ENCODE measurements at regions not wholly inside any gene's neighbourhood (a gene's known extent, or its start where the extent isn't known, plus 50 kb on each side); places are given as distances from the start of the nearest gene placed in this dataset.

DNA sequence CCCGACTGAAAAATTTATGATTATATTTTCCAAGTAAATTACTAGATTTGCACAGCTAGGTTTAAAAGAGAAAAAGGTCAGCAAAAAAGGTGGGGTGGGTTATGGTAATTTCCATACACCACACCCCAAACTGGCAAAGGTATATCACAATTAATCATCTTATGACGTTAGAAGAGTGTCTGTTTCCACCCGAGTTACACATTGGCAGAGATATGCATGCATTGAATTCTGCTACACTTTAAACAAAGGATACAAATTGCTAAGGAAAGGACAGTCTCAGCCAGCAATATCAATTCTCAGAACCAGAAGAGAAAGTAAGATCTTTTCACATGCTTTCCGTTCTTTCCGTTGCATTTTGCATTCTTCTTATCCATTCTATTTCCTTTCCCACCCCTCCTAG lies 843.3 kb downstream of the GATA3 start:
- ChIA-PET CTCF (no interaction called here), POLR2A (no interaction called here)
- TF ChIP-seq, protein P1, sequence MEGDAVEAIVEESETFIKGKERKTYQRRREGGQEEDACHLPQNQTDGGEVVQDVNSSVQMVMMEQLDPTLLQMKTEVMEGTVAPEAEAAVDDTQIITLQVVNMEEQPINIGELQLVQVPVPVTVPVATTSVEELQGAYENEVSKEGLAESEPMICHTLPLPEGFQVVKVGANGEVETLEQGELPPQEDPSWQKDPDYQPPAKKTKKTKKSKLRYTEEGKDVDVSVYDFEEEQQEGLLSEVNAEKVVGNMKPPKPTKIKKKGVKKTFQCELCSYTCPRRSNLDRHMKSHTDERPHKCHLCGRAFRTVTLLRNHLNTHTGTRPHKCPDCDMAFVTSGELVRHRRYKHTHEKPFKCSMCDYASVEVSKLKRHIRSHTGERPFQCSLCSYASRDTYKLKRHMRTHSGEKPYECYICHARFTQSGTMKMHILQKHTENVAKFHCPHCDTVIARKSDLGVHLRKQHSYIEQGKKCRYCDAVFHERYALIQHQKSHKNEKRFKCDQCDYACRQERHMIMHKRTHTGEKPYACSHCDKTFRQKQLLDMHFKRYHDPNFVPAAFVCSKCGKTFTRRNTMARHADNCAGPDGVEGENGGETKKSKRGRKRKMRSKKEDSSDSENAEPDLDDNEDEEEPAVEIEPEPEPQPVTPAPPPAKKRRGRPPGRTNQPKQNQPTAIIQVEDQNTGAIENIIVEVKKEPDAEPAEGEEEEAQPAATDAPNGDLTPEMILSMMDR (IDR thresholded peaks at IDR 0.05), result no peak
- intact Hi-C loops (cut with micrococcal nuclease), result no loop called here
- ATAC-seq (no peak), DNase-seq (no peak)
- no peaks in the 10 kb centered on the region for H3K27me3 Mint-ChIP-seq
- H3K9me3 Mint-ChIP-seq, result no peaks in the 10 kb centered on the region
- peaks cover 4% of the 10 kb centered on the region for H3K36me3 Mint-ChIP-seq (ENCODE audit: low read depth)
- no peak overlapping the region for H3K4me3 Mint-ChIP-seq
- peaks cover 17% of the 10 kb centered on the region for H3K4me1 Mint-ChIP-seq (ENCODE audit: low read depth)
- no peak overlapping the region for H3K27ac Mint-ChIP-seq

DNA sequence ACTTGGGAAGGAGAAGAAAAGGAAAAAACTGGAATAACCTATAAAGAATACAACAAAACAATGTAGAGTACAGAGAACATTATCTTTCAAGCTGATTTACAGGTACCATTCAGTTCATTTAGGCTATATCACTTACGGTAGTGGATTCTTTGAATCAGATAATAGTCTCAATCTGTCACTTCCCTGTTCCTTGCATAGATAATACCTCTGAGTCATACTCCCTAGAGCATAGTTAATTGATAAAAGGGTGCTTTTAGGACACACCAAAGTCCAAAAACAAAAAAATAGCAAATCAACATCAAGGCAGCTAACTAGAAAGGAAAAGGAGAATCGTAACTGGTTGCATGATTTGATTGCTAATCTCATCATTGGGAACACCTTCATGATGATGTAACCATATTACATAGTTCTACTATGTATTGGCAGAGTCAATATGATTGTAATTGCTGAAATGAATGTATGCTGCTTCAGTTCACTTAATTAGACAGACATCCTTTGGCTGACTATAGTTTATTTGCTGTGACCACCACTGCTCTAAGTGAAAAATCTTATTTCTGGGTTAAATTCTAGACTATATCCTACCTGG lies 844.4 kb downstream of the GATA3 start:
- TF ChIP-seq, protein P1 (IDR thresholded peaks at IDR 0.05), result no peak
- ATAC-seq, result no peak
- peaks cover 4% of the 10 kb centered on the region for H3K36me3 Mint-ChIP-seq (ENCODE audit: low read depth)
- no peak overlapping the region for H3K27ac Mint-ChIP-seq
- intact Hi-C loops (cut with micrococcal nuclease), result no loop called here
- CTCF ChIA-PET, result no interaction called here
- H3K9me3 Mint-ChIP-seq, result no peaks in the 10 kb centered on the region
- POLR2A ChIA-PET, result no interaction called here
- no peak overlapping the region for H3K4me3 Mint-ChIP-seq
- H3K27me3 Mint-ChIP-seq, result no peaks in the 10 kb centered on the region
- DNase-seq, result no peak
- H3K4me1 Mint-ChIP-seq (ENCODE audit: low read depth), result peaks cover 6% of the 10 kb centered on the region

DNA sequence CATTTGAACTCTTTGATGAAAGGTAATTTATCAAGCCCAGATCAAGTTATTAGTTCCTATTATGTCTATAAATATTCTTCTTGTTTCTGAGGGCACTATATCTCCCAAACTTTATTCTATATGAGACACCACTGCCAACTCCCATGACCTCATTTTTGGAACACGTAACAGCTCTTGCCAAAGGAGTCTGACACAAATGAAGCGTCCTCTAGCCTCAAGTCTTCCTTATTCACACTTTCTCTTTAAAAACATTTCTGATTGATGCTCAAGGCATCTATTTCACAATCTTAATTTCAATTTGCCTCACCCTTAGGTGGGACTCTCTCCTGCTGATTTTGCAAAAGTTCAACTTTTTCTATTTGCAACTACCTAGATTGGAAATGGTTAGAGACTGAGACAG lies 848.4 kb downstream of the GATA3 start:
- no peaks in the 10 kb centered on the region for H3K27me3 Mint-ChIP-seq
- H3K4me3 Mint-ChIP-seq, result no peak overlapping the region
- ATAC-seq (no peak), DNase-seq (no peak)
- intact Hi-C loops (cut with micrococcal nuclease), result no loop called here
- TF ChIP-seq, protein P1 (IDR thresholded peaks at IDR 0.05), result no peak
- peaks cover 1% of the 10 kb centered on the region for H3K4me1 Mint-ChIP-seq (ENCODE audit: low read depth)
- ChIA-PET CTCF (no interaction called here), POLR2A (no interaction called here)
- peaks cover 2% of the 10 kb centered on the region for H3K9me3 Mint-ChIP-seq
- no peak overlapping the region for H3K27ac Mint-ChIP-seq
- peaks cover 1% of the 10 kb centered on the region for H3K36me3 Mint-ChIP-seq (ENCODE audit: low read depth)

DNA sequence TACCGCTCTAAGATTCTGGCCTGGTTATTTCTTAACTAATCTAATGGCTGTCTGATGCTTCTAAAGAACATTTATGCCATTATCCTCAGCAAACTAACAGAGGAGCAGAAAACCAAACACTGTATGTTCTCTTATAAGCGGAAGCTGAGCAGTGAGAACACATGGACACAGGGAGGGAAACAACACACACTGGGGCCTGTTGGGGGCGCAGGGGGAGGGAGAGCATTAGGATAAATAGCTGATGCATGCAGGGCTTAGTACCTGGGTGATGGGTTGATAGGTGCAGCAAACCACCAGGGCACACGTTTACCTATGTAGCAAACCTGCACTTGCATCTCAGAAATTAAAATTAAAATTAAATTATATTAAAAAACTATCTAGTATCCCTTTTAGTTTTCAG lies 853.5 kb downstream of the GATA3 start:
- no peak overlapping the region for H3K27ac Mint-ChIP-seq

DNA sequence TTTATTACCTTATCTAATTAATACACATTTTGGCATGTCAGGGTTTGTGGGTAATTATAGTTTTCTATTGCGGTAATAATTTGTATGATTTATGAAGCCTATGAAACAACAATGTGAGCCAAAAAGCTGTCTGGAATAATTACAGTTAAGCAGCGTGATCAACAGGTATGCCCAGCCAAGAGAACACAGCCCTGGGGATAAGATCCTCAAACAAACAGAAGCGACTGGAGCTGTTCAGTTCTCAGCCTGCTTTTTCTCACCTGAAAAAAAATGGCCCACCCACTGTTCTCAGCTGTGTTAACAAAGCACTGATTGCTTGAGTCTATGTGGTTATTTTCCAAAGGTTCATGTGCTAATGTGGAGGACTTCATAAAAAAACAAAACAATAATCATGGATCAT lies 855.8 kb downstream of the GATA3 start:
- DNase-seq, result no peak
- Mint-ChIP-seq H3K4me3 (no peak overlapping the region), H3K4me1 (ENCODE audit: low read depth) (peaks cover 10% of the 10 kb centered on the region), H3K27ac (no peak overlapping the region), H3K9me3 (peaks cover 2% of the 10 kb centered on the region), H3K36me3 (ENCODE audit: low read depth) (peaks cover 1% of the 10 kb centered on the region), H3K27me3 (no peaks in the 10 kb centered on the region)
- intact Hi-C loops (cut with micrococcal nuclease), result no loop called here
- ATAC-seq, result no peak
- POLR2A ChIA-PET, result interaction anchor here (1.2 kb wide), 1 partner anchor 22 kb away, joined by 3 read pairs; no protein-coding TSS in a partner anchor
- CTCF ChIA-PET, result interaction anchor here (1.6 kb wide), 1 partner anchor 299 kb away, joined by 4 read pairs; no protein-coding TSS in a partner anchor
- TF ChIP-seq, protein P1 (IDR thresholded peaks at IDR 0.05), result no peak

More for the DNA sequence above, 853.5 kb downstream of the GATA3 start:
- ChIA-PET CTCF (no interaction called here), POLR2A (no interaction called here)
- H3K9me3 Mint-ChIP-seq, result peaks cover 2% of the 10 kb centered on the region
- intact Hi-C loops (cut with micrococcal nuclease), result no loop called here
- no peaks in the 10 kb centered on the region for H3K27me3 Mint-ChIP-seq
- ATAC-seq (no peak), DNase-seq (no peak)
- TF ChIP-seq, protein P1 (IDR thresholded peaks at IDR 0.05), result no peak
- peaks cover 1% of the 10 kb centered on the region for H3K36me3 Mint-ChIP-seq (ENCODE audit: low read depth)
- H3K4me3 Mint-ChIP-seq, result no peak overlapping the region
- H3K4me1 Mint-ChIP-seq (ENCODE audit: low read depth), result peaks cover 10% of the 10 kb centered on the region

Data from activated CD8-positive, alpha-beta T cell treated with anti-CD3 and anti-CD28 coated beads for 36 hours (primary cell).